ENCODE measurements at regions not wholly inside any gene's neighbourhood (a gene's known extent, or its start where the extent isn't known, plus 50 kb on each side); places are given as distances from the start of the nearest gene placed in this dataset.
"Not testable (repeated sequence)": the region's sequence is repeated elsewhere in the genome, so short reads cannot be mapped to it uniquely, and the experiment has no call there.

- DNase-seq (ENCODE audit: low read depth) = no peak
- no peak overlapping the region for H3K4me3 ChIP-seq (ENCODE audit: low read length)
Observed at GRCh38 chr6:113370508-113371502, 486.3 kb upstream of the MARCKS start.

GRCh38 chr6:113375466-113375865 lies 481.7 kb upstream of the MARCKS start:
- H3K4me3 ChIP-seq (ENCODE audit: low read length); DNase-seq (ENCODE audit: low read depth): not testable (repeated sequence)

More at GRCh38 chr6:113370508-113371502, 486.3 kb upstream of the MARCKS start:
- no peak for TF ChIP-seq CTCF (conservative IDR thresholded peaks at IDR 0.05; ENCODE audit: low read depth, low read length)

DNA sequence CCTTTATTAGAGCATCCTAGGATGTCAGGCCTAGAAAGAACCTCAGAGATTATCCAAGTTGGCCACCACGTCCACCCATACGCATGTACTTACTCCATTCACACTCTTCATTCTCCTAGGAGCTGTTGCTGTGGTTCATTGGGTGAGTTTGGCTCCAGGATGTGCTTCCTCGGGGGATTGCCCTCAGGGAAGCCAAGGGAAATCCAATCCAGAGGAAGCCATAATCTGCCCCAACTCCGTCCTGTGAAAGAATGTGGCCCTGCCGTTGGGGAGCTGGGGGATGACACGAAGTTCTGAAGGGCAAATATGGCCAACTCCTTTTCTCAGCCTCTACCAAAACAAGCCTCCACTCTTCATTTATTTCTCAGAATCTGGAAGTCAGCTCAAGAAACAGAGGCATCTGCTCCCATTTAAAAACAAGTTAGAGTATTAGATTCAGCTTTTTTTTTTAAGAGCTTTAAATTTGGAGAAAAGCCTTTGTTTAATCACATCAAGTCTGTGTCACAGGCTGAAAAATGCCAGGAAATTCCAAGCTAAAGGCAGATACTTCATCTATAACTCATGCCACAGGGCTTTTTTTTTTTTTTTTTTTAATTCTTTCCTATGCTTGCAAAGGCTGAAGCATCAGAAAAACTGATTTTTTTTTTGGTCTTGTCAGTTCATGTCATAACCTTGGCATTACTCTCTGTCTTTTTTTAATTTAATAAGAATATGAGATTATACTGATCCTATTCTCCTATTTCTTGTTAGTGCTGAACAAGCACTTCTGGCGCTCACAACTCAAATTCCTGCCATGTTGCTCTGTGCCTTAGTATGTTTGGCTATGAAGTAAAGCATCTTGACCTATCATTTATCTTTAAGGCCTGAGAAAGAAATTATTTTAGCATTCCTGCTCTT lies 480.9 kb upstream of the MARCKS start:
- no peak for TF ChIP-seq CTCF (conservative IDR thresholded peaks at IDR 0.05; ENCODE audit: low read depth, low read length)
- DNase-seq (ENCODE audit: low read depth) = peak; percentile 80
- H3K4me3 ChIP-seq (ENCODE audit: low read length) = no peak overlapping the region

- no peak for TF ChIP-seq CTCF (conservative IDR thresholded peaks at IDR 0.05; ENCODE audit: low read depth, low read length)
- H3K4me3 ChIP-seq (ENCODE audit: low read length) = no peak overlapping the region
- DNase-seq (ENCODE audit: low read depth) = no peak
Observed at GRCh38 chr6:113376847-113377165, 480.3 kb upstream of the MARCKS start.

GRCh38 chr6:113377362-113377942 lies 479.7 kb upstream of the MARCKS start:
- no peak for DNase-seq (ENCODE audit: low read depth)
- TF ChIP-seq CTCF (conservative IDR thresholded peaks at IDR 0.05; ENCODE audit: low read depth, low read length) = no peak
- H3K4me3 ChIP-seq (ENCODE audit: low read length) = no peak overlapping the region

- no peak for DNase-seq (ENCODE audit: low read depth)
- H3K4me3 ChIP-seq (ENCODE audit: low read length) = no peak overlapping the region
- no peak for TF ChIP-seq CTCF (conservative IDR thresholded peaks at IDR 0.05; ENCODE audit: low read depth, low read length)
Observed at GRCh38 chr6:113380591-113380990, 476.6 kb upstream of the MARCKS start.

DNA sequence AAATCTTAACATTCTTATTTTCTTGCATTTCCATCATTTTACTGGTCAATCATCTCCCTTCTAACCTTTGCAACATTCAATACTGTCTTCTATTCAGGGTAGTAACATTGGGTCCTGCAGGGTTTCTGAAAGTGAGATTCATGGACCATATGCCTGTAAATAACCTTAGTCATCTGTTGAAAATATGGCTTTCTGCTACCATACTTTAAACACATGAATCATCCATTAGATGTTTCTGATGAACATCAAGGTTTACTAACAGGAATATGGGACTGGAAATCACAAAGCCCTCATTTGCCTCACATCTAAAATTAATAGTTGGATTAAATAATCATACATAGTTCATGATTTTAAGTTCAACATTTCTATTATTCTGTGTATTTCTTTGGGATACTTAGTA lies 475.9 kb upstream of the MARCKS start:
- no peak overlapping the region for H3K4me3 ChIP-seq (ENCODE audit: low read length)
- DNase-seq (ENCODE audit: low read depth) = no peak

More for the DNA sequence above, 475.9 kb upstream of the MARCKS start:
- TF ChIP-seq CTCF (conservative IDR thresholded peaks at IDR 0.05; ENCODE audit: low read depth, low read length) = no peak

Data from retinal pigment epithelial cell (primary cell).